BLaER1 treated with 17β-estradiol and CSF1 and Interleukin-3, amounts not matched to agents 10 nM and 100 nM (cell line): ENCODE measurements at regions not wholly inside any gene's neighbourhood (a gene's known extent, or its start where the extent isn't known, plus 50 kb on each side); places are given as distances from the start of the nearest gene placed in this dataset.

Experiments
- H3K27ac ChIP-seq, 11 experiments: shearing (Covaris generic); formaldehyde crosslinking; 2 replicates each; pipeline ENCODE4 v1.8.1; 2022
- H3K27me3 ChIP-seq, 11 experiments: shearing (Covaris generic); formaldehyde crosslinking; 2 replicates each; pipeline ENCODE4 v1.8.1; 2022
- H3K36me3 ChIP-seq, 11 experiments: shearing (Covaris generic); formaldehyde crosslinking; 2 replicates each; pipeline ENCODE4 v1.8.1; 2022
- H3K4me1 ChIP-seq, 10 experiments: shearing (Covaris generic); formaldehyde crosslinking; 2 replicates each; pipeline ENCODE4 v1.8.1; 2022
- H3K4me2 ChIP-seq, 11 experiments: shearing (Covaris generic); formaldehyde crosslinking; 2 replicates each; pipeline ENCODE4 v1.8.1; 2022
- H3K4me3 ChIP-seq, 10 experiments: shearing (Covaris generic); formaldehyde crosslinking; 2 replicates each; pipeline ENCODE4 v1.8.1; 2022
- H3K9ac ChIP-seq, 11 experiments: shearing (Covaris generic); formaldehyde crosslinking; 2 replicates each; pipeline ENCODE4 v1.8.1; 2022
- H3K9me3 ChIP-seq, 11 experiments: shearing (Covaris generic); formaldehyde crosslinking; replicated peaks in 1 of 11; 2 replicates each; pipeline ENCODE4 v1.8.1; 2022
- H4K20me1 ChIP-seq, 11 experiments: shearing (Covaris generic); formaldehyde crosslinking; 2 replicates each; pipeline ENCODE4 v1.8.1; 2022
- Cebpa-rat ChIP-seq, 11 experiments: shearing (Covaris generic); IDR thresholded peaks; 2 replicates each; pipeline ENCODE4 v1.8.1; 2022

DNA sequence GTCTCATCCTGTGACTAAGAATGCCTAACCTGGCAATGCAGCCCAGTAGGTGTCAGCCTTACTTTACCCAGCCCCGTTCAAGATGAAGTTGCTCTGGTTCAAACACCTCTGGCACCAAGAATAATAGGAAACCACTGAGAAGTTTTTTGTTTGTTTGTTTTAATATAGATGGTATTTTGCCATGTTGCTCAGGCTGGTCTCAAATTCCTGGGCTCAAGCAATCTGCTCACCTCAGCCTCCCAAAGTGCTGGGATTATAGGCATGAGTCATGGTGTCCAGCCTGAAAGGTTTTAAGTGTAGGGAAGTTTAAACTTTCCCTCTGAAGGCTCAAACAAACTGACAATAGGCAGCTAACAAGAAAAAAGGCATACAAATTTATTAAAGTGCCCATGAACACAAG lies 51.2 kb upstream of the ABCC4 start:
- no peaks in the 10 kb centered on the region for H3K27me3 ChIP-seq
- H3K27ac ChIP-seq, result no peak overlapping the region
- no peaks in the 10 kb centered on the region for H4K20me1 ChIP-seq
- H3K9ac ChIP-seq, result no peak overlapping the region
- no peak overlapping the region for H3K4me3 ChIP-seq
- no peaks in the 10 kb centered on the region for H3K4me1 ChIP-seq
- TF ChIP-seq Cebpa-rat (IDR thresholded peaks at IDR 0.05), result no peak
- H3K4me2 ChIP-seq, result no peak overlapping the region
- H3K36me3 ChIP-seq, result no peaks in the 10 kb centered on the region
- peaks cover 0 to 11% (median 4%) of the 10 kb centered on the region in 11 experiments; a peak in 6 of 22 replicates for H3K9me3 ChIP-seq

DNA sequence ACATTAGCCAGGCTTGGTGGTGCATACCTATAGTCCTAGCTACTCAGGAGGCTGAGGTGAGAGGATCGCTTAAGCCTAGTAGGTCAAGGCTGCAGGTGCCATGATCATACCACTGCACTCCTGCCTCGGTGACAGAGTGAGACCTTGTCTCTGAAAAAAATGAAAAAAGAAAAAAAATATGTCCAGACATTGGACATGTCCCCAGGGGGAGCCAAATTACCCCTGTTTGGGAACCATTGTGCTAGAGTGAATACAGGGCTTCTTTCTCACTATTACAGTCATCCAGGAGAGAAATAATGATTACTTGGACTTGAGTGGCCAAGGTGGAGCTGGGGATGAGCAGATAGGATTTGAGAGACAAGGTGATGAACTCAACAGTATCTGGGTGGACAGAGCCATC lies 52.9 kb upstream of the ABCC4 start:
- Histone ChIP-seq H3K9me3 (peaks cover 0 to 12% (median 4%) of the 10 kb centered on the region in 11 experiments; a peak in 6 of 22 replicates), H3K4me2 (no peak overlapping the region), H3K27ac (no peak overlapping the region), H3K4me3 (no peak overlapping the region), H3K27me3 (no peaks in the 10 kb centered on the region), H3K9ac (no peak overlapping the region), H3K36me3 (no peaks in the 10 kb centered on the region), H4K20me1 (no peaks in the 10 kb centered on the region), H3K4me1 (no peaks in the 10 kb centered on the region)
- no peak for TF ChIP-seq Cebpa-rat (IDR thresholded peaks at IDR 0.05)

DNA sequence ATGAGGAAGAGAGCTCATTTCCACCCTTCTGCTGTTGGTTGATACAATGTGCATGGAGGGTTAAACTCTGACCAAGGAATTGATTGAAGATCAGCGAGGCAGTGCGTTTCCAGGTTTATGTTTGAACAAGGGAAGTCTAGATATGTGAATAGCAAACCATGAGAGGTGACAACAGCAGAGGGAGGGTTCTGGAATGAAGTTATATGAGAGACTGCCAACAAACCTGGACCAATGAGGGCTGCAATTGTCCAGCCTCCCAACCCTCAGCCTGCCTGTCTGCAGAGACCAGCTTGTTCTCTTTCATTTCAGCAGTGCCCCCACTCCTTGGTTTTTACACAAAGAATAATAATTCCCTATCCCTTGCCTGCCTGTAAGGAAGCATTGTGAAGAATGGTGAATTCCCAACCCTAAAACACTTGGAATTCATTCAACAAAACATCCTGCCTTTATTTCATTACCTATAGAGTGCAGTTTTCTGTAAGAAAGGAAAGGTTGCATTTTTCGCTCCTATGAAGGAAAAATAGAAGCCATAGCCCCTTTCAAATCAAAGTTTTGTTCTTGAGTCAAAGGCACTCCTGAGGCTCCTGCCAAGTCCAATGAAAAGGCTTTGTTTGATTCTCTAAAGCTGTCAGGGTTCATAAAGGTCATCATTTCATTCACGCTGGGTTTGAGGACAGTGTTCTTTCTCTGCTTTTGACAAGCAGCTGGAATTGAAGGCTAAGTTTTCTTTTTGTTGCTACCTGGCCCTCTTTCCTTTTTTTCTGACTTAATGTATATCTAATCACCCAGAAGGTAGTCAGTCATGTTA lies 53.6 kb upstream of the ABCC4 start:
- H3K4me2 ChIP-seq, result no peak overlapping the region
- no peaks in the 10 kb centered on the region for H3K4me1 ChIP-seq
- no peak overlapping the region for H3K27ac ChIP-seq
- H3K4me3 ChIP-seq, result no peak overlapping the region
- no peaks in the 10 kb centered on the region for H3K36me3 ChIP-seq
- no peak for TF ChIP-seq Cebpa-rat (IDR thresholded peaks at IDR 0.05)
- no peak overlapping the region for H3K9ac ChIP-seq
- peaks cover 0 to 12% (median 4%) of the 10 kb centered on the region in 11 experiments; a peak in 6 of 22 replicates for H3K9me3 ChIP-seq
- H4K20me1 ChIP-seq, result no peaks in the 10 kb centered on the region
- no peaks in the 10 kb centered on the region for H3K27me3 ChIP-seq

DNA sequence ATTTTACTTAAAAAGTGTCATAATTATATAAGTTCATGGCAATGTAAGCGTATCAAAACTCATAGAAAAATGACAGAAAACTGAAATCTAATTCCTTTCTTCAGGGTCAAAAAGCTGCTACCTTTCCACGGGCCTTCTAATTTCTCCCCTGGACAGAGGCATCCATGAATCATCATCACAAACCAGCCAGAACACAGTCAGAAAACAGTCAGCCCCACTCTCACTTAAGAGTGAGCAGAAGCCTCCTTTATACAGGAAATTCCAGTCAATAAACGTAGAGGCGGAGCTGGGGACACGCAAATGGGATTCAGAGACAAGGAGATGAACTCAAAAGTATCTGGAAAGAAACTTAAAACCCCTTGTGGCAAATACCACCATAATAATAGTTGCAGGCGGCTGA lies 54.2 kb upstream of the ABCC4 start:
- H3K4me2 ChIP-seq, result no peak overlapping the region
- TF ChIP-seq Cebpa-rat (IDR thresholded peaks at IDR 0.05), result no peak

DNA sequence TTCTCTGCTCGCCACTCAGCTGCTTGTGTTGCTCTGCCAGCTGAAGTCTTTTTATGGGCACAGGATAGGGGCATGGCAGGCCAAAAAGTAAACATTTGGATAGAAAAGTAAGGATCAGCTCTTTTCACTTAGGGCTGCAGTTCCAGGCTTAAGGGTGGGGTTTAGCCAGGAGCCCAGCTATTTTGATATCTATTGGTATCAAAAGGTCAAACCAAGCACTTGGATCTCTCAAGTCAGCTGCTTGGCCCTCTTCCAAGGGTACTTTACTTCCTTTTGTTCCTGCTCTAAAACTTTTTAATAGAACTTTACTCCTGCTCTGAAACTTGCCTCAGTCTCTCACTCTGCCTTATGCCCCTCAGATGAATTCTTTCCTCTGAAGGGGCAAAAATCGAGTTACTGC lies 55.7 kb upstream of the ABCC4 start:
- no peak for TF ChIP-seq Cebpa-rat (IDR thresholded peaks at IDR 0.05)
- Histone ChIP-seq H3K9ac (no peak overlapping the region), H3K9me3 (peaks cover 0 to 12% (median 4%) of the 10 kb centered on the region in 11 experiments; a peak in 6 of 22 replicates), H3K4me3 (no peak overlapping the region), H3K36me3 (no peaks in the 10 kb centered on the region), H3K27ac (no peak overlapping the region), H3K27me3 (no peaks in the 10 kb centered on the region), H3K4me2 (no peak overlapping the region), H3K4me1 (no peaks in the 10 kb centered on the region), H4K20me1 (no peaks in the 10 kb centered on the region)

More for the DNA sequence above, 54.2 kb upstream of the ABCC4 start:
- Histone ChIP-seq H3K9me3 (peaks cover 0 to 12% (median 4%) of the 10 kb centered on the region in 11 experiments; a peak in 6 of 22 replicates), H3K27ac (no peak overlapping the region), H3K27me3 (no peaks in the 10 kb centered on the region), H4K20me1 (no peaks in the 10 kb centered on the region), H3K4me1 (no peaks in the 10 kb centered on the region), H3K4me3 (no peak overlapping the region), H3K36me3 (no peaks in the 10 kb centered on the region), H3K9ac (no peak overlapping the region)

DNA sequence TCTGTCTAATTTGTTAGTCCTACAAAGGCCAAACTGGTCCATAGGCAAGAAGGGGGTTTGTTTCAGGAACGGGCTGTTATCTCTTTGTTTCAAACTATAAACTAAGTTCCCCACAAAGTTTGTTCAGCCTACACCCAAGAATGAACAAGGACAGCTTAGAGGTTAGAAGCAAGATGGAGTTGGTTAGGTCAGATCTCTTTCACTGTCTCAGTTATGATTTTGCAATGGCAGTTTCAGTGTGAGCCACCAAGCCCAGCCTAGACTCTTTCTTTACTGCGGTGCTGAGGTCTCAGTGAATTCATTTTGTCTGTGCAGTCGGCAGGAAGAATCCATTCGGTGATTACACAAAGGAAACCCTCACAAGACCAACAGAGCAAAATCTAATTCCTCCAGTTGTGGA lies 56.6 kb upstream of the ABCC4 start:
- Histone ChIP-seq H3K4me2 (no peak overlapping the region), H3K9me3 (peaks cover 0 to 12% (median 4%) of the 10 kb centered on the region in 11 experiments; a peak in 6 of 22 replicates)
- TF ChIP-seq Cebpa-rat (IDR thresholded peaks at IDR 0.05), result no peak

DNA sequence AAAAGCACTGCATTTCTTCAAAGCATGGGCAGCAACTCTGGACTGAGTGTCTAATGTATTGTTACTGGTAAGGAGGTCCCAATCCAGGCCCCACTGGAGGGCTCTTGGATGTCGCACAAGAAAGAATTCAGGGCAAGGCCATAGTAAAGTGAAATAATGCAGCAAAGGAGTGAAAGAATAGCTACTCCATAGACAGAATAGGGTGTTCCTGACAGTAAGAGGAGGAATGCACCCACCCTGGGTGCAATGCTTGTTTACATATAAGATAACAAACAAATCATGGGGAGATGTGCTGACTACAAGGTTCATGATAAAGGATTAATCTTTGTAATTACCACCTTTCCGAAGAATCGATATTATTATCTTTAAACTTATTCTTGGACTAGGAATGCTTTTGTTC lies 58.8 kb upstream of the ABCC4 start:
- Histone ChIP-seq H3K27ac (no peak overlapping the region), H3K4me1 (0 out of 20 replicates have a peak, but pooled peaks cover 0 to 4% (median 0%) of the 10 kb centered on the region in 10 experiments)
- TF ChIP-seq Cebpa-rat (IDR thresholded peaks at IDR 0.05), result no peak

More for the DNA sequence above, 56.6 kb upstream of the ABCC4 start:
- no peak overlapping the region for H3K9ac ChIP-seq
- H3K36me3 ChIP-seq, result no peaks in the 10 kb centered on the region
- no peak overlapping the region for H3K27ac ChIP-seq
- no peaks in the 10 kb centered on the region for H4K20me1 ChIP-seq
- H3K27me3 ChIP-seq, result no peaks in the 10 kb centered on the region
- H3K4me3 ChIP-seq, result no peak overlapping the region
- no peaks in the 10 kb centered on the region for H3K4me1 ChIP-seq

DNA sequence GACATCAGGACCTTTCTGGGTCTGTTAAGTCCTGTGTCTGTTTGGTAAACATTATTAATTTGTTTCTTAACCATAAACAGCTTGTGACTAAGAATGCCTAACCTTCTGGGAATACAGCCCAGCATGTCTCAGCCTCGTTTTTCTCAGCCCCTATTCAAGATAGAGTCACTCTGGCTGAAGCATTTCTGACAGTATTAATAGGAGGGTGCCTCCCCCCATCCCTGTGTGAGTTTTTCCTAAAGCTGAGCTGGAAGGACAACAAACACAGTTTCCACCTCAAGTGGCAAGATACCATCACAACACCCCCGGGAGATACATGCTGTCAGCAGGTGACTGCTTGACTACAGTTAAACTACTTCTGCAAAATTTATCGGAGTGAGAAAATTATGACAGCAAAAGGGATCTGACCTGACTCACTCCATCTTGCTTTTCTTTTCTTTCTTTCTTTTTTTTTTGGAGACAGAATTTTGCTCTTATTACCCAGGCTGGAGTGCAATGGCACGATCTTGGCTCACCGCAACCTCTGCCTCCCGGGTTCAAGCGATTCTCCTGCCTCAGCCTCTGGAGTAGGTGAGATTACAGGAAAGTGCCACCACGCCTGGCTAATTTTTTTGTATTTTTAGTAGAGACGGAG lies 59.3 kb upstream of the ABCC4 start:
- Histone ChIP-seq H3K27me3 (no peaks in the 10 kb centered on the region), H3K4me1 (0 out of 20 replicates have a peak, but pooled peaks cover 0 to 6% (median 0%) of the 10 kb centered on the region in 10 experiments), H3K9ac (no peak overlapping the region), H3K4me3 (no peak overlapping the region), H3K36me3 (no peaks in the 10 kb centered on the region), H3K27ac (no peak overlapping the region), H4K20me1 (no peaks in the 10 kb centered on the region), H3K4me2 (no peak overlapping the region), H3K9me3 (peaks cover 0 to 12% (median 6%) of the 10 kb centered on the region in 11 experiments; a peak in 10 of 22 replicates)
- TF ChIP-seq Cebpa-rat (IDR thresholded peaks at IDR 0.05), result no peak

More for the DNA sequence above, 58.8 kb upstream of the ABCC4 start:
- H3K4me3 ChIP-seq, result no peak overlapping the region
- no peaks in the 10 kb centered on the region for H4K20me1 ChIP-seq
- peaks cover 0 to 12% (median 6%) of the 10 kb centered on the region in 11 experiments; a peak in 10 of 22 replicates for H3K9me3 ChIP-seq
- no peaks in the 10 kb centered on the region for H3K27me3 ChIP-seq
- no peak overlapping the region for H3K9ac ChIP-seq
- no peak overlapping the region for H3K4me2 ChIP-seq
- no peaks in the 10 kb centered on the region for H3K36me3 ChIP-seq

DNA sequence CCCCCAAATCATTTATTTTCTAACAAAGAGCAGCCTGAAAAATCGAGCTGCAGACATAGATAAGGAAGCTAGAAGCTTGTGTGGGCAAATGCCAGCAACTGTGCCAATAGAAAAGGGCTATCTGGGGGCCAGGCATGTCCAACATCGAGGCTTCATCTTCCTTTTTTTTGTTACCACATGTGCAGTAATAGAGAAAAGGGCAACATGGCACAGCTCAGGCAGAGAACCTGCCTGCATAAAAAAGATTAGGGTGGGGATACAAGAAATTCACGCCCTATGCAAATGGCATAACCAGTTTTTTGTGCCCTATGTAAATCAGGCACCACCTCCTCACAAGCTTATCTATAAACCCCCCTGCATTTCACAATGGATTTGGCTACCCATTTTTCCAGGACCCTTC lies 60.4 kb upstream of the ABCC4 start:
- H4K20me1 ChIP-seq, result no peaks in the 10 kb centered on the region
- no peak overlapping the region for H3K4me3 ChIP-seq
- no peak for TF ChIP-seq Cebpa-rat (IDR thresholded peaks at IDR 0.05)
- H3K9me3 ChIP-seq, result peaks cover 0 to 11% (median 5%) of the 10 kb centered on the region in 11 experiments; a peak in 10 of 22 replicates
- H3K27ac ChIP-seq, result no peak overlapping the region
- 0 out of 20 replicates have a peak, but pooled peaks cover 0 to 8% (median 0%) of the 10 kb centered on the region in 10 experiments for H3K4me1 ChIP-seq
- no peaks in the 10 kb centered on the region for H3K27me3 ChIP-seq
- H3K4me2 ChIP-seq, result no peak overlapping the region
- no peak overlapping the region for H3K9ac ChIP-seq
- no peaks in the 10 kb centered on the region for H3K36me3 ChIP-seq
